HEK293T (cell line): ENCODE measurements at regions not wholly inside any gene's neighbourhood (a gene's known extent, or its start where the extent isn't known, plus 50 kb on each side); places are given as distances from the start of the nearest gene placed in this dataset.

Source experiments
- CTCF ChIA-PET: fragments of 350-600 bp; formaldehyde crosslinking; extraction: SDS; loops from one replicate; lab custom pipeline; 2021; ENCODE audit warnings: antibody characterized with exemption, inconsistent platforms; lab: Yijun Ruan, JAX
- POLR2A ChIA-PET: fragments of 350-600 bp; formaldehyde crosslinking; extraction: SDS; loops from one replicate; lab custom pipeline; 2020; ENCODE audit warnings: antibody characterized with exemption, inconsistent platforms; lab: Yijun Ruan, JAX
- DNase-seq: peaks from one replicate; pipeline ENCODE4 v3.0.0; 2012; ENCODE audit warnings: mixed read lengths; ENCODE audit errors: extremely low spot score
- ARNT ChIP-seq: fragments of 450-650 bp; IDR thresholded peaks from 2 replicates; pipeline ENCODE4 v1.6.1; 2017; ENCODE audit warnings: mild to moderate bottlenecking
- BHLHE40 ChIP-seq: fragments of 450-650 bp; IDR thresholded peaks from 2 replicates; pipeline ENCODE4 v1.6.1; 2016; ENCODE audit warnings: mild to moderate bottlenecking, moderate library complexity, borderline replicate concordance
- CTBP1 ChIP-seq: fragments of 450-650 bp; IDR thresholded peaks from 2 replicates; pipeline ENCODE4 v1.6.1; 2016; ENCODE audit warnings: borderline replicate concordance
- ELF4 ChIP-seq: fragments of 450-650 bp; IDR thresholded peaks from 2 replicates; pipeline ENCODE4 v1.6.1; 2017; ENCODE audit warnings: antibody characterized with exemption
- FOXA1 ChIP-seq: fragments of 450-650 bp; IDR thresholded peaks from 2 replicates; pipeline ENCODE4 v1.6.1; 2016; ENCODE audit warnings: mild to moderate bottlenecking
- FOXK2 ChIP-seq: fragments of 450-650 bp; IDR thresholded peaks from 2 replicates; pipeline ENCODE4 v1.6.1; 2016; ENCODE audit warnings: mild to moderate bottlenecking
- FOXM1 ChIP-seq: fragments of 450-650 bp; IDR thresholded peaks from 2 replicates; pipeline ENCODE4 v1.6.1; 2017; ENCODE audit warnings: mild to moderate bottlenecking, borderline replicate concordance
- HDGF ChIP-seq: fragments of 450-650 bp; IDR thresholded peaks from 2 replicates; pipeline ENCODE4 v1.6.1; 2017; ENCODE audit warnings: antibody characterized with exemption, borderline replicate concordance
- L3MBTL2 ChIP-seq: fragments of 450-650 bp; conservative IDR thresholded peaks from 2 replicates; pipeline ENCODE4 v1.6.1; 2016; ENCODE audit warnings: mild to moderate bottlenecking
- LEF1 ChIP-seq: fragments of 450-650 bp; IDR thresholded peaks from 2 replicates; pipeline ENCODE4 v1.6.1; 2017; ENCODE audit warnings: mild to moderate bottlenecking, borderline replicate concordance
- NFRKB ChIP-seq: fragments of 450-650 bp; IDR thresholded peaks from 2 replicates; pipeline ENCODE4 v1.6.1; 2016; ENCODE audit warnings: mild to moderate bottlenecking, moderate library complexity
- PKNOX1 ChIP-seq: fragments of 450-650 bp; IDR thresholded peaks from 2 replicates; pipeline ENCODE4 v1.6.1; 2016
- SP1 ChIP-seq: fragments of 450-650 bp; IDR thresholded peaks from 2 replicates; pipeline ENCODE4 v1.6.1; 2017
- SUZ12 ChIP-seq: fragments of 450-650 bp; IDR thresholded peaks from 2 replicates; pipeline ENCODE4 v1.6.1; 2016; ENCODE audit warnings: mild to moderate bottlenecking
- TARDBP ChIP-seq: fragments of 450-650 bp; IDR thresholded peaks from 2 replicates; pipeline ENCODE4 v1.6.1; 2016
- ZNF384 ChIP-seq: fragments of 450-650 bp; IDR thresholded peaks from 2 replicates; pipeline ENCODE4 v1.6.1; 2016

- CTCF ChIA-PET = interaction anchor here (0.6 kb wide), 1 partner anchor 147 kb away, joined by 7 read pairs; no protein-coding TSS in a partner anchor
- DNase-seq = no peak
- no peak for TF ChIP-seq TARDBP
- TF ChIP-seq BHLHE40 = no peak
- TF ChIP-seq FOXM1 = no peak
- TF ChIP-seq SP1 = no peak
- TF ChIP-seq ZNF384 = no peak
- no peak for TF ChIP-seq NFRKB
- TF ChIP-seq FOXK2 = no peak
- no peak for TF ChIP-seq LEF1
- no peak for TF ChIP-seq CTBP1
- TF ChIP-seq FOXA1 = no peak
- no peak for TF ChIP-seq ARNT
- TF ChIP-seq HDGF = no peak
- no peak for TF ChIP-seq L3MBTL2
- TF ChIP-seq ELF4 = no peak
- no peak for TF ChIP-seq PKNOX1
- TF ChIP-seq SUZ12 = no peak
- POLR2A ChIA-PET = interaction anchor here (1.2 kb wide), 1 partner anchor 11 kb away, joined by 4 read pairs; no protein-coding TSS in a partner anchor
These were observed 93.6 kb downstream of the USP22 start for GRCh38 chr17:20948984-20949777.
